GM19023 (cell line): ENCODE measurements at regions not wholly inside any gene's neighbourhood (a gene's known extent, or its start where the extent isn't known, plus 50 kb on each side); places are given as distances from the start of the nearest gene placed in this dataset.

Experiments used
- ATAC-seq: cut with Tn5 transposase; IDR thresholded peaks from one replicate; pipeline ENCODE4 v1.9.1; 2021; ENCODE audit warnings: mild to moderate bottlenecking, moderate library complexity; ENCODE audit not compliant: unreplicated experiment

DNA sequence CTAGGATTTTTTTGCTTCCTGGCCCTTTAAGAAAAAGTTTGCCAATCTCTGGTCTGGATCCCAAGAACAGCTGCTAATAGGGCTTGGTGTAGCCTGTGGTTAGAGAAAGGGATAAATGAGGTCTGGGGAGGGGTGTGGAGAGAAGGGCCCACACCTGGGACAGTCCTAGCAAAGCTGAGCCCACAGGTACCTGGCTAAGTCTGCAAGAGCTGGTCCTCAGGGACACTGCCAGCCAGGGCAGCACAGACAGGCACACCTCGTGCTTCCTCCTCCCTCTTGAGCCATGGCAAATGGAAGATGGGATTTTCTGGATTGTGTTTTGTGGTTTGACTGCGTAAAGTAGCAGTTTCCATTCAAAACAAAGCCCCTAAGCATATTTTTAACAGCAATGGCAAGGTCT, 217.5 kb downstream of the SOX9 start:
- ATAC-seq: no peak

DNA sequence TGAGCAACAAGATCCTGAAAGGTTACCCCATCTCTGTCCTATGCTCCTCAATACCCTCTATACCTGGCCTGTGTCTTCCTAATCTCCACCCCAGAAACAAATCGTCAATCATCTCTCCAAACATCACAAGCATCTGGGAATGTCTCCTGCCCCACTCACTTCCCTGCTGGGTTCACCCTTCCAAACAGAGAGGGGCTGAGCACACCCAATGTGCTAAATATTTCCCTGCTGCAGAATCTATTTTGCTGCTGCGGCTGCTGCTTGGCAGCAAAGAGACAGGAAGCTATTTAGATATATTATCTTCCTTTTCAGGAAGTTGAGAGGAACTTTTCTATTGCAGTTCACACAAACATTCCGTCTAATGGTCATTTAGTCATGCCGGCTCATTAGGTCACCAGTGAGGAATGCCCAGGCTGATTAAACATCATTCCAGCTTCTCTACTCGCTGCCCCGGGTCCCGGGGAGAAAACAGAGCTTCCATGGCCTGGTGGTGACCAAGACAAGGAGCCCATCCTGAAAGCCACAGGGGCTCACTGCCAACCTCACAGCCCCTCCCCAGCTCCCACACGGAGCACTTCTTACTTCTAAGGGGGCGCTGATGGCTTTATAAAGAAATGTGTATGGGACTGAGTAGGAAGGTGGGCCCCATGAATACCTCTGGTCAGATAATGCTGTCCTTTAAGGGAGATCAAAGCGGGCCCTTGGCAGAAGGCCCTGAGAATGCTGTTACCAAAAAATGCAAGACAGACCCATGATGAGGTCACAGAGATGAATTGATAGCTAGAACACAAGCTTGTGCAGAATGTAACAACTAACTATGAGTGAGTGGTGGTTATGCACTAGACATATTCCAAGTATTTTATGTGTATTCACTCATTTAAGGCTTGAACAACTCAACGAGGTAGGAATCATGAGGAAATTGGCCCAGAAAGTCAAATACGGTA, 218.3 kb downstream of the SOX9 start:
- no peak for ATAC-seq

DNA sequence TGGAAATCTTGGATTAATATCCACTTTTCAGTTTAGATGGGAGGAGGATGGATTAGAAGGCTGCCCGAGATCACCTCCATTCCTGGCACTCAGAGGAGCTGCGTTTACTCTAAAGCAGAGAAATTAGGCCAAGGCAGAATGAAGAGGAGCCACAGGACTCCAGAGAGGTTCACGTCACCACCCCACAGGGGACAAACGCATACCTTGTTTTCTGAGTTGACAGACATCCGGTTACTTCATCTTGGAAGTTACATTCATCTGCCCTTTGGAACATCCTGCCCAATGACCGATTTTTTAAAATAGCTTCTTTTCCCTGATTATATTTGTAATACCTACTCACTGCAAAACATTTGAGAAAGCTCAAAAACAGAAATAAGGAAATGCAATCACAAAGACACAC, 220.0 kb downstream of the SOX9 start:
- ATAC-seq: no peak

DNA sequence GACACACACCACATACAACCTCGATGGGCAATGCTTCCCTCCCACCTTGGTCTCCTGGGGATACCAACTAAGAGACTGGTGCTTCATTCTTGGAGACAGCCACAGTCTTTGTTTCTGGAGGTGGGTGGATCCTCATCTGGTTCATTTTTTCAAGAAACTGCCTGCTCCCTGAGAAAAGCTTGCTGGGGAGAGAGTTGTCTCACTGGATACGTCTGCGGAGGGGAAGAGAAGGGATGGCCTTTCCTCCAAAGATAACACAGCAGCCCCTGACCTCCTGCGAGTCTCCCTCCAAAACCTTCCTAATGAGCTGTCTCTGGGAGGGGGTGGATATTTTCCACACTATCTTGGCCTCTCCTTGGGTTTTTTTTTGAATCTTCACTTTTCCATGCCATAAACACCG, 221.2 kb downstream of the SOX9 start:
- no peak for ATAC-seq

GRCh38 chr17:72342627-72343527, 222.1 kb downstream of the SOX9 start:
- no peak for ATAC-seq

DNA sequence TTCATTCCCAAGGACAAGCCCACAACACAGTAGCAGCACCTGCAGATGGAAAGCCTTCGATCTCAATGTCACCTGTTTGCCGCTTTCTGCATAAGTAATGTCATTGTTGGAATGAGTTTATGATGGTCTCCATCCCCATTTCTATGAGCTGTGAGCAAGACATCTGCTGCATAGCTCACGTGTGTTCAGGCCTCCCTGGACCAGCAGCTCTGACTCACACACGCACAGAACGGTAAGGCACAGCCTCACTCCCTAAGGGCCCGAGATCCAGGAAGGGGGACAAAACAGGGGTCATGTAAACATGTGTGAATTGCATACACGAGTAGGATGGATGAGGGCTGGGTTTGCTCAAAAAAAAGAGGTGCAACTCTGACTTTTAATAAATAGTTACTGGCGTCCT, 223.1 kb downstream of the SOX9 start:
- no peak for ATAC-seq

DNA sequence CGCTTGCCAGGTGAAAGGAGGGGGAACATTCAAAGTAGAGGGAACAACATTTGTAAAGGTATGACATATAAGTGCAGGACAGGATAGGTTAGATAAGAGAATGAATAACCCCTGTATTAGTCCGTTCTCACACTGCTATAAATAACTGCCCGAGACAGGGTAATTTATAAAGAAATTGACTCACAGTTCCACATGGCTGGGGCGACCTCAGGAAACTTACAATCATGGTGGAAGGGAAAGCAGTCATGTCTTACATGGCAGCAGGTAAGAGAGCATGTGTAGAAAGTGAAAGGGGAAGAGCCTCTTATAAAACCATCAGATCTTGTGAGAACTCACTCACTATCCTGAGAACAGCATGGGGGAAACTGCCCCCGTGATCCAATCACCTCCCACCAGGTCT, 223.8 kb downstream of the SOX9 start:
- no peak for ATAC-seq

- no peak for ATAC-seq
These were observed 224.3 kb downstream of the SOX9 start for GRCh38 chr17:72345088-72345487.

GRCh38 chr17:72345536-72345935, 224.7 kb downstream of the SOX9 start:
- ATAC-seq: no peak

- no peak for ATAC-seq
These were observed 225.5 kb downstream of the SOX9 start for GRCh38 chr17:72346306-72346705.

DNA sequence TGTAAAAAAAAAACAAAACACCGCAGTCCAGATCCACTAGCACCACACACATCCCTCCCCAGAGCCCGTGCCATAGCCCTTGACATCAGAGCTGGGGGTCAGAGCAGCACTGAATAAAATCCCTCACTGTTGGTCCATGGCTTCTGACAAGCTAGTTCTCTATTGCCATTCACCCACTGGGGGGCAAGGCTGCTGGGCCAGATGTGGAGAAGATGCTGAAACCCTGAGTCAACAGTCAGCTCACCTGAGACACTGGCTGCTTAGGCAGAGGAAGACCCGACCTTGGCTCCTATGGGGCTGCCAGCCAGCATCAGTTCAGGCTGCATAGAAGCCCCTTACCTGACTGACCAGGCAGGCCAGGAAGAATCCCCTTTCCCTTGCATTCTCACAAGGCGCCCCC, 228.2 kb downstream of the SOX9 start:
- no peak for ATAC-seq

- ATAC-seq: no peak
These were observed 228.7 kb downstream of the SOX9 start for GRCh38 chr17:72349491-72349995.

- ATAC-seq: no peak
These were observed 229.3 kb downstream of the SOX9 start for GRCh38 chr17:72350073-72350472.

DNA sequence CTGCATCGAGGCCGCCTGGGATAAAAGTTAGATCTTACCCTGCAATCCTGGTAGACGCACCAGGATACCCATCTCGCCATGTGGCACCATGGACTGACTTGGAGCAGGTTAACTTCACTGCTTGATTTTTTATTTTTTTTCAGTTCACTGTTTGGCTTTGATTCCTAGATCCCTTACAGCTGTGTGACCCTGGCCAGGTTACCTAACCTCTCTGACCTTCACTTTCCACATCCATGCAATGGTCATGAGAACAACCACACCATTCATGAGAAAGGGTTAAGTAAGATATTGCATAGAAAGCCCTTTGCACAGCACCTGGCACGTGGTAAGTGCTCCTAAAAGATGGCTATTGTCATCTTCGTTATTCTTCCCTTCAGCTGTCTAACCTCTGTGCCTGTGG, 230.5 kb downstream of the SOX9 start:
- no peak for ATAC-seq

- ATAC-seq: no peak
These were observed 231.1 kb downstream of the SOX9 start for GRCh38 chr17:72351884-72352346.

- ATAC-seq: no peak
These were observed 232.7 kb downstream of the SOX9 start for GRCh38 chr17:72353502-72353901.

- no peak for ATAC-seq
These were observed 233.3 kb downstream of the SOX9 start for GRCh38 chr17:72354071-72354470.

- no peak for ATAC-seq
These were observed 237.0 kb downstream of the SOX9 start for GRCh38 chr17:72357764-72358365.

DNA sequence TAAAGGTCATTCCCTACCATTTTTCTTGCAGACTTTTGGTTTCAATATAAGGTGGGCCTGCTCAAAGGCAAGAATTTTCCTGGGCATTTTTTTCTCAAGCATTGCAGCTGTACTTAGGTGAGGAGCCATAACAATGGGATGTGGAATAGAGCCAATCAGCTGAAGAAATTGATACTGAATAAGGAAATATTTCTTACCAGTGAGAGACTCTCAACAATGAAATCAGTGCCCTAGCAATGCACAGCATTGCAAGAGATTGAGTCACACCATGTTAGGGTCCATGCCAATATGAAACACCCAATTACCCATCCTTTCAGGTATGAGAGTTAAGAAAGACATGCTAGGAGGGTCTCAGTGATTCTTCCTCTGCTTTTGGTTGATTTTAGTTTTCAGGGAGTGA, 237.6 kb downstream of the SOX9 start:
- ATAC-seq: no peak

- ATAC-seq: no peak
These were observed 238.5 kb downstream of the SOX9 start for GRCh38 chr17:72359274-72359673.

DNA sequence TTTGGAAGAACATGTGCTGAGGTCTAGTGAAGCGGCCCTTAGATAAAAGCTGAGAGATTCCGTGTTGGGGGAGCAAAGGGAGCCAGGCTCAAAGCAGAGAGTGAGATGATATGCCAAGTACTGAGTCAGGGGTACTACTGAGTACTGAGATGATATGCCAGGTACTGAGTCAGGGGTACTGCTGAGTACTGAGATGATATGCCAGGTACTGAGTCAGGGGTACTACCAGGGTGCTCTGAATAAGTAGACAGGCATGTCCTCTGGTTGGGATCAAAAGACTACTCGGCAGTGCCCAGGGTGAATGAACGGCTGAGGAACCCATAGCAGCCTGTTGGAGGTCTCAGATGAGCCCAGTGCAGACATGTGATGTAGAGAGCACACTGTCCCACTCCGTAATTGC, 239.0 kb downstream of the SOX9 start:
- ATAC-seq: no peak
